ENCODE measurements at regions not wholly inside any gene's neighbourhood (a gene's known extent, or its start where the extent isn't known, plus 50 kb on each side); places are given as distances from the start of the nearest gene placed in this dataset.

- no peak for TF ChIP-seq CTCF (IDR thresholded peaks at IDR 0.05)
- no peak for TF ChIP-seq EZH2 (IDR thresholded peaks at IDR 0.05; ENCODE audit: borderline replicate concordance, insufficient read depth, low read depth, low read length, poor library complexity, severe bottlenecking)
These were observed 144.1 kb upstream of the GALNT15 start for GRCh38 chr3:16030342-16030741.
